Right kidney (tissue), 1 donor: ENCODE measurements at regions not wholly inside any gene's neighbourhood (a gene's known extent, or its start where the extent isn't known, plus 50 kb on each side); places are given as distances from the start of the nearest gene placed in this dataset.
"Not testable (repeated sequence)": the region's sequence is repeated elsewhere in the genome, so short reads cannot be mapped to it uniquely, and the experiment has no call there.

Source experiments
- DNase-seq: peaks from one replicate; pipeline ENCODE4 v3.0.0-alpha.2; 2016

DNA sequence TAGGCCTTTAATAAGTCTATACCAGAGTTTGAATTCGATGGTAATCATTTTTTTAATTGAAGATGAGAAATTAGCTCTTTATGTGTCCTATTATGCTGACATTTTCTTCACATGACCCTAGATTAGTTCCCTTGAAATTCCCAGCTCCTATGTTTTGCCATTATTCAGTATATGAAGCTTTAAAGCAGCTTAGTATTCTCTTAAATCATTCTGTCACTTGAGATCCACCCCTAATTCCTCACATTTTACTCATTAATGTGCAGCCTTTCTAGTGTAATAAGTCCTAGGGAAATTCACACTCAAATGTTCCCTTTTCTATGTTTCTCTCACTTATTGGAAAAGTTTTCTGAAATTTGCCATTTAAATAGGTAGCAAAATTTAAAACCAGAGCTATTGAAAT lies 704.5 kb upstream of the B3GALT2 start:
- no peak for DNase-seq

DNA sequence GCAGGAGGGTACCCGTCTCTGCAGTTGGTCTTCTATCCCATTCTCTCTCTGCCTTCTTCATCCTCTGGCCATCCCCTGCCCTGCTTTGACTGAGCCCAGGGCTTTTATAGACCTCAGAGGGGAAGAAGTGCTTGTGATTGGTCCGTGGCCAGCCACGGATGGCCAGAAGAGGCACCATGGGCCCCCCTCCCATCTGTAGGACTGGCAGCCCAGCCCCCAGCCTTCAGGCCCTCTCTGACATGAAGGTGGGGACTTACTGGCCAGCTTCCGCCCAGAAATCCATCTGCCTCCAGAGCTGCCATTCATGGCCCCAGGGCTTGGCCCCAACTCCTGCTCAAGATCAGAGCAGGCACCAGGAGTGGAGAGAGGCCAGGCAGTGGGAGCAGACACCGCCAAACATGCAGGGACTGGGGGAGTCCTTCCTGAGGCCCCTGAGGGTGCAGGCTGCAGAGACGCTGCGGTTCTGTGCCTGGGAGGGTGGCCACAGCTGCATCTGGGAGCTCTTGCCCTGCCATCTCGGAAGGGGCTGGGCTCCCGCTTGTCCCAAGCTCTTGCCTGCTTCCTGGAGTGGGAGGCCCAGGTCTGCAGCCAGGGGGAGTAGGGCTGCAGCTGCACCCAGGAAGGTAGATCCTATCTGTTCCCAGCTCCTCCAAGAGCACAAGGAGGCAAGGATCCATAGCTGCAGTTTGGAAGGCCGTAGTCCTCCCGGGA lies 698.6 kb upstream of the B3GALT2 start:
- DNase-seq = no peak

DNA sequence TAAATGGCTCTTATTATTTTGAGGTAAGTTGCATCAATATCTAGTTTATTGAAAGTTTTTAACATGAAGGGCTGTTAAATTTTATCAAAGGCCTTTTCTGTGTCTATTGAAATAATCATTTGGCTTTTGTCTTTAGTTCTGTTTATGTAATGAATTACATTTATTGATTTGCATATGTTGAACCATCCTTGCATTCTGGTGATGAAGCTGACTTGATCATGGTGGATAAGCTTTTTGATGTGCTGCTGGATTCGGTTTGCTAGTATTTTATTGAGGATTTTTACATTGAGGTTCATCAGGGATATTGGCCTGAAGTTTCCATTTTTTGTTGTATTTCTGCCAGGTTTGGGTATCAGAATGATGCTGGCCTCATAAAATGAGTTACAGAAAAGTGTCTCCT lies 691.5 kb upstream of the B3GALT2 start:
- not testable (repeated sequence) for DNase-seq

DNA sequence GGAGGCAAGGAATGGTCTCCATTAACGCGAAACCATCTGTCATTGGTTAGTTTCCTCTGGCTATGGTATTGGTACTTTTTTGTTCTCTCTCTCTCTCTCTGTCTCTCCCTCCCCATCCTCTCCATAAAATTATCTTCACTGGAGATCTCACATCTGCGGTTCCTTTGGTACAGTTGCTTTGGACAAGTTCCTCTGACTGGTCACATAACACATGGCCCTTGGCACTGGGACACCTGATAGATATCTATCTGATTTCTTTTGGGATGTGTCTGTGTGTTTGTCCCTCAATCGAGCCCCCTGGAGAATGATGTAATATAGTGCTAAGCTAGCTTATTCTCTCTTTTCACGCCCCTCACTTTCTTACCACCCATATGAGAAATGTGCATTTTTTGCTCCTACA lies 682.0 kb upstream of the B3GALT2 start:
- DNase-seq = no peak

DNA sequence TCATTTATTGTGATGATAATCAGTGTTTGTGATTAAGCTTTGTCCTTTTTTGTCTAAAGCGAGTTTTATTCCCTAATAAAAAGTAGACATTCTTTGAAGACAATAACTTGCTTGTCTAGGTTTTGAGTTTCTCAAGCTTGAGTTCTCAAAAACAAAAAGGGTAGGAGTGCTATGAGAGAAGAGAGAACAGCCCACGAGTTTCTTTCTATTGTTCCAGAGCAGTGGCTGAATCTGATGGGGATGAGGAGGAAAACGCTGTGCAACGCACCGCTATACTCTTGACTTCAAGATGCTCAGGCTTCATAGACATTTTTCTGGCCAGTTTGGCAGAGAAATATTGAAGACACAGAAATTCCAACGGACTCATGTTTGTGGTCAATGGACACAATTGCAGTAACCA lies 669.8 kb upstream of the B3GALT2 start:
- DNase-seq = no peak

DNA sequence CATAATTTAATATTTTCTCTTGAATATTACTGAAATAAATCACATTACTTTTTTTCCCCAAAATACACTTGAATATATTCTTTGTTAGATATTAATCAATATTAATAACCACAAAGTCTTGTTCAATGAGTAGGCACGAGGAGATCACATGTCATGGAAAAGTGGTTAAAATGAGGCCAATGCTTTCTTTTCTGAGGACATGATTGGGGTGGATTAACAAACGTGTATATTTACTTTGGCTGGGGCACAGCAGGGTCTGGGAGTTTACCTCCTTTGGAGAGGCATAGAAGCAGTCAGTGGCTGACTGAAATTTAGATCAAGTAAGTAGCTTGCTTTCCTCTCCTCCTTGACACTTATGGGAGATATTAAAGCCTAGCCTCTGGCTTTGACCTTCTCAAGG lies 664.3 kb upstream of the B3GALT2 start:
- DNase-seq = no peak

DNA sequence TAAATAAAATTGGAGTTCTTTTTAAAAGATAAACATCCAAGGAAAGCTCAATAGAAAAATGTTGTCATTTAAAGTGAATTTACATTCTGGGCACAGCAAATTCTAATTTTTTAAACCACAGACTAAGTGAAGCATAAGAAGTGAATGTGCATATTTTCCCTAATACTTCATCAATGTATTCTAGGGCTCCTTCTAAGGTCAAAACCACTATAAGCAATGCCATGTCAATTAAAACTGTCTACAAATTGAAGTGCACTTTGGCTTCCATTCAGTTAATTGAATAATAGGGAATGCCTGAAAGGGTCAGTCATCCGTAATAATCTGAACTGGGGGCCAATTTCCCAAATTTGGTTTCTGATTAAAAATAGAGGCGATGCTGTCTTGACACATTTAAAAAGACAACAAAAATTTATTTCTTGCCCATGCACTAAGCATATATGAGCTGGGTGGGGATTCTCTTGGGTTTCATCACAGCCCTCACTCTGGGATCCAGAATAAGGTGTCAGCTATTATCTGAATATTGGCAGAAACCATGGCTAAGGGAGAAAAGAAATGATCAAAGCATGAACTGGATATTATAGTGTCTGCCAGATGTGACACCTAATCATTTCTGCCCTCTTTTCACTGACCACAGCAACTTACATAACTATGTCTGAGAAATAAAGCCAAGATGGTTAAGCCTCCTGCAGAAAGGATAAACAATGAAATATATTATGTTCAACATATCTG lies 660.6 kb upstream of the B3GALT2 start:
- DNase-seq = no peak

DNA sequence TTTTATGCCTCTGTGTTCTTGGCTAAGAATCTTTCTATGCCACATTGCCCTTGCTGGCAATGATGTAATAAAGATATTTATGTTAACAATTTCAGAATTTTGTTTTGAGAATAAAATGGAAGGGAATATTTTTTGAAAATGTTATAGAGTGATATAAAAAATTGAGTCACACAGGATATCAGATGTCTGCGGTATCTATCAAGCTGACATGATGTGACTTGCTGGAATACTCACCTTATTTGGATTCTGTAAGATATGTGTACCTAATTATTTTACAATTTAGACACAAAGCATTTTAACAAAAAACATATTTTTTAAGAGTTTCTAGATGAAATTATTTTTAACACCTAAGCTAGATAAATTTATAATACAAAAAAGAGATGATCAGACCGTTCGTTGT lies 660.0 kb upstream of the B3GALT2 start:
- no peak for DNase-seq

DNA sequence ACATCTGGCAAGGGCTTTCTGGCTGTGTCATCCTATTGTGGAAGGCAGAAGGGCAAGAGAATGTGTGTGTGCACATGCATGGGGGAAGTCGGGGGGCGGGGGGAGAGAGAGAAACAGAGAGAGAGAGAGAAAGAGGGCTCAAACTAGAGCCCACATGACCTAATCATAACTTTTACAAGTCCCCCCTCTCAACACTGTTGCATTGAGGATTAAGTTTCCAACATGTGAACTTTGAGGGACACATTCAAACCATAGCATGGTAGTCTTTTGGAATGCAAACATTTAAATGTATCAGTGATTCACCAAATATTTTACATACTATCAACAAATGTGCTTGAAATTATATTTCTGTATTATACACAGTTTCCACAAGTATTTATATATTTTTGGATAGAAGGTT lies 655.4 kb upstream of the B3GALT2 start:
- no peak for DNase-seq

DNA sequence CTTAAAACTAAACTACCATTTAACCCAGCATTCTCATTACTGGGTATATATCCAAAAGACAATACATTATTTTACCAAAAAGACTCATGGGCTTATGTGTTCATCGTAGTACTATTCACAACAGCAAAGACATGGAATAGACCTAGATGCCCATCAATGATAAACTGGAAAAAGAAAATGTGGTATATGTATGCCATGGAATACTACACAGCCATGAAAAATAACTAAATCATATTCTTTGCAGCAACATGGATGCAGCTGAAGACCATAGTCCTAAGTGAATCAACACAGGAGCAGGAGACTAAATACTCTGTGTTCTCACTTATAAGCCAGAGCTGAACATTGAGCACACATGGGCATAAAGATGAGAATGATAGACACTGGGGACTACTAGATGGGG lies 645.1 kb upstream of the B3GALT2 start:
- DNase-seq = no peak

DNA sequence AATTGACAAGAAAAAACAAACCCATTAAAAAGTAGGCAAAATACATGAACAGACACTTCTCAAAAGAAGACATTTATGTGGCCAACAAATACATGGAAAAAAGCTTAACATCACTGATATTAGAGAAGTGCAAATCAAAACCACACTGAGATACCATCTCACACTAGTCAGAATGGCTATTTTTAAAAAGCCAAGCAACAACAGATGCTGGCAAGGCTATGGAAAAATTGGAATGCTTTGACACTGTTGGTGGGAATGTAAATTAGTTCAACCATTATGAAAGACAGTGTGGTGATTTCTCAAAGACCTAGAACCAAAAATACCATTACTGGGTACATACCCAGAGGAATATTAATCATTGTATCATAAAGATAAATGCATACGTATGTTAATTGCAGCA lies 641.1 kb upstream of the B3GALT2 start:
- no peak for DNase-seq

DNA sequence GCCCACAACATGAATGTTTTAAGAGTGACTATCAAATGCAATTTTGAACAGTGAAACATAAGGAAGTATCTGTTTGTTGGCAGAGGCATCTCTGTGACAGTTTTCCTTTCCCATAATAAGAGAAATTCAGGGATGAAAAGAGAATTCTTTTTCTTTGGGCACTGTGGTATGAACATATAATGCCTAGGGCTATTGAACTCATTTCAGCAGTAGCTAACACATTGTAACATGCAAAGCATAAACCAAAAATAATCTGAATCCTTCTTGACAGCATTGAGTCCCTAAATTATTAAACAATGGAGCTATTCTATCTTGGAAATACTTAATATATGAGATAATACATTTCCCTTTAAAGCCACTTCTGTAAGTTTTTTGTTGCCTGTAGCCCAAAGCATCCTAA lies 633.0 kb upstream of the B3GALT2 start:
- DNase-seq = no peak

DNA sequence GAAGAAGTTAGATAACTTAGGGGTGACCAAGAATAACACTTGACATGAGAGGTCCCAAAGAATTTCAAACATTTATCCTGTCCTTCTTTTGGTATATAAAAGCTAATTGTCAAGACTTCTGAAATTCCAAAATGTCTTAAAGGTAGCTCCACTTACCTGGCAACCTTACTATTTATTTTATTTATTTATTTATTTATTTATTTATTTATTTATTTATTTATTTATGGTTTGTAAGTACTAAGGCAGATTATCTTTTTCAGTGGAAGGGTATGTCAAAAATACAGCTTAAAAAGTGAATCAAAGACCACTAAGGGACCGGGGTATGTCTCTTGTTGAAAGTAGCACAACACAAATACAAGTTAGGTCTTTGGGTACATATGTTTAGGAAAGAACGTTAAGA lies 620.8 kb upstream of the B3GALT2 start:
- no peak for DNase-seq

DNA sequence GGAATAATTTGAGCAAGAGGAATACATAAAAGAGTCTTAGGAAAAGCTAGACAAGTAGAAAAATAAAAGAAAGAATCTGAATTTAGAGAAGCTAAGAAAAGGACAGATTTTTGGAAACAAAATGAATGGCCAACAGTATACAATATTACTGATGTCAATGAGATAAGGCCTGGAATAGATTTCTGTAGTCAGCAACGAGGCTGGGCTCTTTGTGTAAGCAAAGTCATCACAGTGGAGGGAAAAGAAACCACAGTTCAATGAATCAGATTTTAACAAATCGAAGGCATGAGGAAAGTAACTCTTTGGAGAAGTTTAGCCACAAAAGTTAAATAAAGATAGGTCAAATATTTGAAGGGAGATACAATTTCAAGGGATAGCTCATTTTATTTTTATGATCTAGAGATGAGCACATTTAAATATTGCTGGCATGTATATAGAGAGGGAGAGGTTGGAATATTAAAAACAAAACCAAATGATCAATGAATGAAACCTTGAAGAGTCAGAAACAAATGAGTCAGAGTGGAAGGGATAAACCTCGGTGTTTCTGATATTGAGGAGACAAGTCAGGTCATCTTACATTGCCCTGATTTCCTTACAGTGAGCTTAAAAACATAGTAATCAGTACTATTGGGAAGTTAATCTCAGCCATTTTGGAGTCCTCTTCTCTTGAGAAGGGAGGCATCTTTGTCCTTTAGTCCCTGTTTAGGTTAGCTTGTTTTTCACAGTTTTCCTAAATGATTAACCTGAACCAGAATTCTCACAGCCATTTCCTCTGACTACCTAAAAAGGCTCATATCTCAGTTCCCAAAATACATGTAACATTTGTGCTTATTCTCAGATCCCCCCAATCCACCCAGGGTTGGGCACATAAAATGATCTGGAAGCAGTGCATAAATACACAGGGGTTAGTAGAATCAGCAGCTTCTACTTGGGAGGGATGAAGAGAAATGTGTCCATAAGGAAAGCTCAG lies 620.0 kb upstream of the B3GALT2 start:
- DNase-seq = no peak

DNA sequence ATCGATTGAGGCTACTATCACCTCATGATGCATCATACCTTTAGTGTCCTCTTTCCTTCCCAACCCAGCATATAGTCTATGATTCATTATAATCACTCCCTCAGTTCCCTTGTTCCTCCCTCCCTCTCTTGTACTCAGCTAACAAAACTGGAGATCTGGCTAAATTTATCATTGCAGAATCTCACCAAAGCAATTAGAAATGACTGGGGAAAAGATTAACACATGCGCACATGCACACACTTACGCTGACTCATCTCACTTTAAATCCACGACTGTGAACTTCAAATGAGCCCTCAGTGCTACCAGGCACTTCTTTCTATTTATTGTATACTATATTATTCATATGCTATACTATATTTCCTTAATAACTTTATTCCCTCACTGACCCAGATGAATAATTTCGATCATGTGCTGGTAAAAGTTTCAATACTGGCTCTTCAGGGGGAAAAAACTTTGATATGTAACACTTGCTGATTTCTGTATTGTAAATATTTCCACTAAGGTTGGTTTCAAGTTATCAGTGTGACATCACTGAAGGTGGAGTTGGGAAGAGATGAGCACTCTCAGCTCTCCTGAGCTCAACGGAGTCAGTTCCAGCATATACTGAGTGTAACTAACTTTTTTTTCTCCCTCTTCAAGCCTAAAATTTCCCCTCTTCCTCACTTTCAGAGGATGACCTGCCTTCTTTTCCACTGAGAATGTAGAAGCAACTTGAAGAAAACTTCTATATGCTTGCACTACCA lies 613.7 kb upstream of the B3GALT2 start:
- DNase-seq = no peak

DNA sequence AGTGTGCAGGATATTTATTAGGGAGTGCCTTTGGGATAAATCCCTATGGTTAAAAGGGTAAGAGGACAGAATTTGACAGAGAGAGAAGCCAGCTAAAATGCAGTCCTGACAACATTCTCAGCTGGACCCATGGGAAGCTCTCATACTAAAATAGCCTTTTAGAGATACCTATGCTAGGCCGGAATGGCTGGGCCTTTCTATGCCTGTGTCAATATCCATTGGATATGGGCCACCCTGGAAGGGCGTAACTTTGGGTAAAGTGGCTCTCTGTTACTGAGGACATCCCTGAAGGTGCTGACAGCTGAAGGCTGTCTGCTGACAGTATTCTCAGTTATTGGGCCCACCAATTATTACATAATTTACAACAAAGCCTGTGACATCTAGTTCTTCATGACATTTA lies 613.0 kb upstream of the B3GALT2 start:
- DNase-seq = no peak

DNA sequence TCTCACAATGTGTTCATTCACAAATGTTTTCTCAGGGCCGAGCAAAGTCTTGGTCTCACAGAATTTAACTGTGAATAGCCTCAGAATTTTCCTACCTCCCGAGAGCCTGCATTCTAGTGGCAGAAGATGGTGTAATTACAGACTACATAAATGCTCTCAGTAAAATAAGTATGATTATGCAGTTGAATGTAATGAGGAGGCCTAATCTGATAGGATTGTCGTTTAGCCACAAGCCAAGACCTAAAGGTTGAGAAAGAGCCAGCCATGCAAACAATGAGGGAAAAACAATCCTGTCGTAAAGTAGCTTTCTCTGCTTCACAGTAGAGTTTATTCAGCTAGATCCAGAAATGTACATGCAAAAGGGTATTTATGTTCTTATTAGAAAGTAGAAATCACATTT lies 607.8 kb upstream of the B3GALT2 start:
- no peak for DNase-seq

DNA sequence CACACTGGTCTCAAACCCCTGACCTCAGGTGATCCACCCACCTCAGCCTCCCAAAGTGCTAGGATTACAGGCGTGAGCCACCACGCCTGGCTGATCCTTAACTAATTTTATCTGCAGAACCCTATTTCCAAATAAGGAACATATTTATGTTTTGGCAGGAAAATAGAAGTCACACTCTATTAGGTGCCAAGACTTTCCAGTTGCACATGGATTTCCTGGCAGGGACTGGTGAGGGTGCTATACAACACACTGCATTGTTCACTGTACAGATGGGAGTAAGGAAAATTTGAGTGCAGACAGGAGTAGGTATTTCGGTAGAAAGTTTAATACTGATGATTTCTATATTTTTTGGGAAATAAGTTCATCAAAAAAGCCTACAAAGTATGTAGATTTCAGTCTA lies 605.3 kb upstream of the B3GALT2 start:
- DNase-seq = no peak

DNA sequence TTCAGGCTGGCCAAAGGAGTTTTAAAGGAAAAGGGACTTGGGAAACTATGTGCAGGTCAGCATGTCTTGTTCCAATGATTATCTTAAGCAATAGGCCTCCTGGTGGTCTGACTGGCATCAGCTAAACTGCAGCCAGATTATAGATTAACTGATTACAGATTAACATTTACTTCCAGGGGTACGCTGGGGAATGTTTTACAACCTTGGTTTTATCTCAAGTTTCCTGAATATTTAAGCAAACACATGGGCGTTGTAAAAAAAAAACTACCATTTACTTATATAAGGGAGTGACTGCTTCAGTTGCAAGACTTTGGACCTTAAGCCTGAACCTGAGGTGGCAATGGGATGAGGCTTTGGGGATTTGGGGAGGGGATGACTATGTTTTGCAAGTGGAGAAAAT lies 600.6 kb upstream of the B3GALT2 start:
- DNase-seq = no peak

DNA sequence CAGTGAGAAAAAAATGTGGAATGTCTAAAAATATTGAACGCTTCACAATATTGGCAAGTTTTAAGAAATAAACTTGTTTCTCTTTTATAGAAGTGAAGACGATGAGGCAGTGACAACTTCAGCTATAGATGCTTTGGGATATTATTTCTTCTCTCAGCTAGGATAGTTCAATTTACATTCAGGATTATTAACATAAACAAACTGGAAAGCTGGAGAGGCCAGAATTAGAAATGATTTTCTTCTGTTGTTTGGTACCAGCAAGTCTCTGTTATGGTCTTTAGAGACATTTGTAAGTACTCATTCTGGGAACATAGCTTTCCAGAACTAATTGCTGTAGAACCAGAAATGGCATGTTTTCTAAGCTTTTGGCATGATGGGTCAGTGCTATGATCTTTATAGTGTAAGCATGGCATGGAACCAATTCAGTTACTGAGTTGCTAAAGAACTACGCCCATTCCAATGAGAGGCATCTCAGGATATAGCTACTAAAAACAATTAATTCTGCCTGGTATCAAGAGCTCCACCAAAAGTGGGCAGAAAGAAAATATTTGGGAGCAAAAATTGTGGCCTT lies 599.5 kb upstream of the B3GALT2 start:
- DNase-seq = no peak

DNA sequence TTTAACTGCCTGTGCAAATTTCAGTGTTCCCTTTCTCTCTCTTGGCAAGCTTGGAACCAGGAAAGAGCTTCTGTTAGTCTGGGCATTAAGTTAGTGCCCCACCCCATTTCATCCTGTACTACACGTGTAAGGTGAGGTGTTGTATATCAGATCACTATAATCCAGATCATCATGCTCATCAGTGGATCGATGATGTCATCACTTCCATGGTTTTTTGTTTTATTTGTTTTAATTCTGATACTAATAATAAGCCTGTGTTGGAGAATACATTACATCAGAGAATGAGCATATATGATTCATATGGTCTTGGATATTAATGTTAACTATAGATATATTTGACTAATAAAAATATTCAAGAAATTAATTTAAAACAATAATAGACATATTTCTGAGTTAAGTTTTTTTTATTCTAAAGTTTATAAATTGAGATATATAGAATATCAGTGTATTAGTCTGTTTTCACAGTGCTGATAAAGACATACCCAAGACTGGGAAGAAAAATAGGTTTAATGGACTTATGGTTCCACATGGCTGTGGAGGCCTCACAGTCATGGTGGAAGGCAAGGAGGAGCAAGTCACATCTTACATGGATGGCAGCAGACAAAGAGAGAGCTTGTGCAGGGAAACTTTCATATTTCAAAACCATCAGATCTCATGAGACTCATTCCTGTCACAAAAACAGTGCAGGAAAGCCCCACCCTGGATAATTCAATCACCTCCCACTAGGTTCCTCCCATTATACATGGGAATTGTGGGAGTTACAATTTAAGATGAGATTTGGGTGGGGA lies 588.3 kb upstream of the B3GALT2 start:
- DNase-seq = no peak
